HEK293 (cell line): ENCODE measurements at regions not wholly inside any gene's neighbourhood (a gene's known extent, or its start where the extent isn't known, plus 50 kb on each side); places are given as distances from the start of the nearest gene placed in this dataset.

Experiments
- CTCF ChIP-seq: fragments of 450-650 bp; formaldehyde crosslinking; IDR thresholded peaks from 2 replicates; pipeline ENCODE4 v1.5.1; 2016; ENCODE audit warnings: missing biosample characterization, missing genetic modification characterization
- ZNF302 ChIP-seq: fragments of 450-650 bp; formaldehyde crosslinking; IDR thresholded peaks from 2 replicates; pipeline ENCODE4 v1.5.1; 2016; ENCODE audit warnings: missing biosample characterization, missing genetic modification characterization, low read depth

DNA sequence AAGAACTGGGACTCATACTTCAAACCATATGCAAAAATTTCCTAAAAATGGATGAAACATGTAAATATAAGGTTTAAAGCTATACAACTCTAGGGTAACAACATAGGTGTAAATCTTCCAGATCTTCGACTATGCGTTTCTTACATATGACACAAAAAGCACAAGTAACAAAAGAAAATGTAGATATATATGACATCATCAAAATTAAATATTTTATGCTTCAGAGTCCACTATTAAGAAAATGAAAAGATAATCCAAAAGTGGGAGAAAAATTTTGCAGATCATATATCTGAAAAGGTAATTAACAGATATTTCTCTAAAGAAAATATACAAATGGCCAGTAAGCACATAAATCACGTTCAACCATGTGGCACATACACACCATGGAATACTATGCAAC is 164.2 kb upstream of the ACTRT1 start:
- TF ChIP-seq ZNF302 (no peak), CTCF (no peak)
